Activated CD4-positive, alpha-beta T cell treated with anti-CD3 and anti-CD28 coated beads for 36 hours (primary cell): ENCODE measurements at regions not wholly inside any gene's neighbourhood (a gene's known extent, or its start where the extent isn't known, plus 50 kb on each side); places are given as distances from the start of the nearest gene placed in this dataset.
"Not testable (repeated sequence)": the region's sequence is repeated elsewhere in the genome, so short reads cannot be mapped to it uniquely, and the experiment has no call there.

ENCODE experiments used
- ATAC-seq: fragments of 200-7000 bp; cut with Tn5 transposase; one replicate; pipeline ENCODE4 v1.10.0; 2021; ENCODE audit warnings: mild to moderate bottlenecking, moderate library complexity
- CTCF ChIA-PET: fragments of 350-600 bp; sonication (Branson Sonifier 250); formaldehyde crosslinking; loops from one replicate; lab custom pipeline; 2021; ENCODE audit warnings: antibody characterized with exemption; lab: Charles Lee
- POLR2A ChIA-PET: fragments of 350-600 bp; sonication (Branson Sonifier 250); formaldehyde crosslinking; loops from one replicate; lab custom pipeline; 2021; ENCODE audit warnings: antibody characterized with exemption, inconsistent platforms; lab: Charles Lee
- DNase-seq: peaks from one replicate; pipeline ENCODE4 v3.0.0-alpha.2; 2020
- H3K27ac Mint-ChIP-seq: one replicate; pipeline ENCODE4 v1.8.0; 2021; ENCODE audit warnings: mixed read lengths
- H3K27me3 Mint-ChIP-seq: one replicate; pipeline ENCODE4 v1.8.0; 2021; ENCODE audit warnings: mixed read lengths
- H3K36me3 Mint-ChIP-seq: one replicate; pipeline ENCODE4 v1.8.0; 2021; ENCODE audit warnings: low read depth, mixed read lengths
- H3K4me1 Mint-ChIP-seq: one replicate; pipeline ENCODE4 v1.8.0; 2021; ENCODE audit warnings: mixed read lengths
- H3K4me3 Mint-ChIP-seq: one replicate; pipeline ENCODE4 v1.8.0; 2021; ENCODE audit warnings: mild to moderate bottlenecking, moderate library complexity, mixed read lengths
- H3K9me3 Mint-ChIP-seq: one replicate; pipeline ENCODE4 v1.8.0; 2021; ENCODE audit warnings: low read depth, mixed read lengths
- intact Hi-C, 2 experiments: fragments of 100-400 bp; cut with DNase I in 1 of 2; cut with micrococcal nuclease in 1 of 2; formaldehyde crosslinking; loops; one replicate each; pipeline versions ENCODE4 v1.14.2 to v1.15.1; 2022 to 2024; cut with DNase I, micrococcal nuclease

DNA sequence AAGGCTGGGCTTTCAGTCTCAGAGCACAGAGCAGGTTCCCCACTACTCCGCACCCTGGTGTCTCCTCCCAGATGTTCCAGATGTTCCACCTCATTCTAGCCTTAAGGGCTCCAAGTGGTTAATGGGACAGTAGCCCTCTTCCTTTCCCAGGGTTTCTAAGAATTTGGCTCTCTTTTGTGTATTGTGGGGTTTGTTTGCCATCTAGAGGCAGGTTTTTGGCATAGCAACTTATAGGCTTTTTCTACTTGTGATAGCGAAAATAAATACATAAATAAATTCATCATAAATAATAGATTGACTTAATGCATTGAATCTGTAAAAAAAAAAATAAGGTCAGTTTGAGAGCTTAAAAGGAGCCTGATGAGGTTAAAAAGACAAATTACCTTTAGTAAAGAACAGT lies 86.1 kb upstream of the XKR3 start:
- intact Hi-C loops, H3K4me3 Mint-ChIP-seq, POLR2A ChIA-PET, H3K27ac Mint-ChIP-seq, H3K9me3 Mint-ChIP-seq, H3K4me1 Mint-ChIP-seq, CTCF ChIA-PET, DNase-seq, ATAC-seq, H3K36me3 Mint-ChIP-seq: not testable (repeated sequence)
- H3K27me3 Mint-ChIP-seq, result peaks cover 18% of the 10 kb centered on the region

DNA sequence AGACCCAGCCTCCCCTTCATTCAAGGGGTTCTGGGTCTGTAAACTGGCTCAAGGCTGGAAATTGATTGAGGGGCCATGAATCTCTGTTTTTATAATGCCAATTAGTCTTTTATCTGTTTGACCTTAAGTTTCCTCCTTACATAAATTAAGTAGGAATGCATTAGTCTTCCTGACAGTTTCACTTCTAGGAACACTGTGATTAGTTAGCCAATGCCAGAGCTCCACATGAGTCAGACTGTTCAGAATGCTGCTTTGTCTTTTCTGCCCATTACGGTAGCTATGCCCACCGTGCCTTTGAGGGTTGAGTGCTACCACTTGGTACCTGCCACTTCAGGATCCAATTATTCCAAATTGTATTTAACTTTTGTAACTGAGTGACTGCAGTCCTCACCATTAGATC lies 76.8 kb upstream of the XKR3 start:
- H3K4me3 Mint-ChIP-seq, H3K27me3 Mint-ChIP-seq, DNase-seq, POLR2A ChIA-PET, H3K36me3 Mint-ChIP-seq, H3K27ac Mint-ChIP-seq, CTCF ChIA-PET, ATAC-seq, H3K4me1 Mint-ChIP-seq, H3K9me3 Mint-ChIP-seq: not testable (repeated sequence)
- intact Hi-C loops, result loop anchor here in 1 of 2 experiments (10.0 kb wide), 1 partner anchor 127 kb away; no protein-coding TSS in a partner anchor

DNA sequence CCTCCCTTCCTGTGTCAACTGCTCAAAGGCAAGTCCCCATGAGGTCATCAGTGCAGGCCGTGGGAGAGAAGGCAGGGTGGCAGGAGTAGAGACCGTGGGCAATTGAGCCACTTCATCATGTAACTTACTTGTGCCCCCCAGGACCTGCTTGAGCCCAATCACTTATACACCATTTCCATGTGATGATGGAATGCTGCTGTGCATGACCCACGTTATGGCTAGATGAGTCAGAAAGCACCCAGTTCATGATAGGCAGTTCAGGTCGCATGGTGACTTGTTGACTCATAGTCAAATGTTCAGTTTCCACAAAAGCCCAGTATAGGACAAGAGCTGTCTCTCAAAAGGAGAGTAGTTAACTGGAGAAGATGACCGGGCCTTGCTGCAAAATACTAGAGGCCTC lies 76.4 kb upstream of the XKR3 start:
- POLR2A ChIA-PET, H3K4me3 Mint-ChIP-seq, H3K27ac Mint-ChIP-seq: not testable (repeated sequence)

DNA sequence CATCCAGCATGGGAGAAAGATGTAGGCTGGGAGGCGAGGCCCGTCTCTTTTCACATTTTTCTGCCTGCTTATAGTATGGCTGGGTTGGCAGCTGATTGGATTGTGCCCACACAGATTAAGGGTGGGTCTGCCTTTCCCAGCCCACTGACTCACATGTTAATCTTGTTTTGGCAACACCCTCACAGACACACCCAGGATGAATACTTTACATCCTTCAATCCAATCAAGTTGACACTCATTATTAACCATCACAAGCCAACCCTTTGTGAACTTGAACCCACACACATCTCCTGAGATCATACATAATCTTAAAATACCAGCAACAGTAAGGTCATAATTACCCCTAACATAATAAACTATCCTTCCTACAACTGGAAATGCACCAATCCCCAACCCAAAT lies 74.1 kb upstream of the XKR3 start:
- intact Hi-C loops, H3K27me3 Mint-ChIP-seq, H3K9me3 Mint-ChIP-seq, ATAC-seq, H3K4me3 Mint-ChIP-seq, H3K4me1 Mint-ChIP-seq, POLR2A ChIA-PET, CTCF ChIA-PET, H3K27ac Mint-ChIP-seq, H3K36me3 Mint-ChIP-seq, DNase-seq: not testable (repeated sequence)

More for the DNA sequence above, 76.4 kb upstream of the XKR3 start:
- H3K4me1 Mint-ChIP-seq, H3K27me3 Mint-ChIP-seq, CTCF ChIA-PET, H3K9me3 Mint-ChIP-seq, ATAC-seq, H3K36me3 Mint-ChIP-seq: not testable (repeated sequence)
- intact Hi-C loops, result loop anchor here in 1 of 2 experiments (10.0 kb wide), 1 partner anchor 127 kb away; no protein-coding TSS in a partner anchor
- DNase-seq, result peak; percentile 22

DNA sequence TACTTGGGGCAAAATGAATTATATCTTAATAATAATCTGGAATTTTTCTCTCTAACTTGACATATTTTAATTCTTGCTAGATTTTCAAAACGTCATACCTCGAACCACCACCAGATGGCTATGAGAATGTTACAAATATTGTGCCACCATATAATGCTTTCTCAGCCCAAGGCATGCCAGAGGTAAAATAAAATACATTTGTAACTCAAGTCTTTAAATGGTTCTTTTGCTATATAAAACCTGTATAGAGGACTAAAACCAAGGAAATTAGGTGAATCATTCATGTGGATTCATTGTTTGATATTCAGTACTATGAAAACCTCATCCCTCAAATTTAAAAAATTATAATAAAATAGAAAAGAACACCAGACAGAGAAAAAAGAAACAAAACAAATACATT lies 72.2 kb upstream of the XKR3 start:
- CTCF ChIA-PET, H3K9me3 Mint-ChIP-seq, ATAC-seq, H3K4me3 Mint-ChIP-seq, H3K27me3 Mint-ChIP-seq, H3K4me1 Mint-ChIP-seq, intact Hi-C loops, H3K36me3 Mint-ChIP-seq, DNase-seq, POLR2A ChIA-PET, H3K27ac Mint-ChIP-seq: not testable (repeated sequence)

DNA sequence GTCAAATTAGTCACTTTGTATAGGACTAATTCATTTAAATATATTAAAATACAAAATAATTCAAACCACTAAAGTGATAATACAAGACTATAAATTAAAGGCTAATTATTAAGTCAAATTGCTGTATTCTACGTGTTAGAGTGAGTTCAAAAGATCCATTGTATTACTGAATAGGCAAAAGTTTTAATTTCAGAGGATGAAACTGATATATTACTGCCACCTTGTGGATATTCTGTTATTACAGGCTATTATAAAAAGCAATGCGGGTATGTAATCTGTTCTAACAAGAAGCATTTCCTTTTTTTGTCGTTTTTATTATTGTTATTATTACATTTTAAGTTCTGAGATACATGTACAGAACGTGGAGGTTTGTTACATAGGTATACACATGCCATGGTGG lies 66.7 kb upstream of the XKR3 start:
- H3K4me1 Mint-ChIP-seq, POLR2A ChIA-PET, H3K27ac Mint-ChIP-seq, H3K36me3 Mint-ChIP-seq, H3K27me3 Mint-ChIP-seq, H3K9me3 Mint-ChIP-seq, ATAC-seq, H3K4me3 Mint-ChIP-seq, DNase-seq: not testable (repeated sequence)
- intact Hi-C loops, result loop anchor here in 1 of 2 experiments (5.0 kb wide), 1 partner anchor 115 kb away; no protein-coding TSS in a partner anchor
- CTCF ChIA-PET, result interaction anchor here (0.6 to 1.2 kb wide), 2 partner anchors 69 to 118 kb away, joined by 3 read pairs; no protein-coding TSS in a partner anchor

DNA sequence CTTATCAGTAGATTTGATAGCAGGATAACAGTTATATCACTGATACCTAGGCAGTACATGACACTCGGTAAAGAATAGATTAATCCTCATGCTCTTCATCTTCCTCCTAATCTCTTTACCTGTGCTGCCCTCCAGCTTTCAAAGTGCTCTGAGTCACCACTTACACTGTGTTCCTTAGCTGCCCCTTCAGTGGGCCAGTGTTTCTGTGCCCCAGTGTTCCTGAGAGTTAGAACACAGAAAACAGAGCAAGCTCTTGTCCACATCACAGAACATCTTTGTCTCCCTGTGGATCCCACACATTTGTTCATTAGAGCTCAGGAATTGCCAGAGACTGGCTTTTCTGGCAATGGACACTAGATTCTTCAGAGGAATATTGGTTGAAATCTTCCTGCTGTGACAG lies 51.1 kb upstream of the XKR3 start:
- H3K27ac Mint-ChIP-seq, H3K9me3 Mint-ChIP-seq, ATAC-seq, H3K27me3 Mint-ChIP-seq, H3K4me3 Mint-ChIP-seq, CTCF ChIA-PET, POLR2A ChIA-PET, DNase-seq, H3K36me3 Mint-ChIP-seq, intact Hi-C loops: not testable (repeated sequence)
- peaks cover 13% of the 10 kb centered on the region for H3K4me1 Mint-ChIP-seq
